HG03457 (cell line): ENCODE measurements at regions not wholly inside any gene's neighbourhood (a gene's known extent, or its start where the extent isn't known, plus 50 kb on each side); places are given as distances from the start of the nearest gene placed in this dataset.
"Not testable (repeated sequence)": the region's sequence is repeated elsewhere in the genome, so short reads cannot be mapped to it uniquely, and the experiment has no call there.

Experiments used
- ATAC-seq: cut with Tn5 transposase; IDR thresholded peaks from one replicate; pipeline ENCODE4 v1.9.1; 2021; ENCODE audit warnings: moderate number of reproducible peaks; ENCODE audit not compliant: unreplicated experiment

DNA sequence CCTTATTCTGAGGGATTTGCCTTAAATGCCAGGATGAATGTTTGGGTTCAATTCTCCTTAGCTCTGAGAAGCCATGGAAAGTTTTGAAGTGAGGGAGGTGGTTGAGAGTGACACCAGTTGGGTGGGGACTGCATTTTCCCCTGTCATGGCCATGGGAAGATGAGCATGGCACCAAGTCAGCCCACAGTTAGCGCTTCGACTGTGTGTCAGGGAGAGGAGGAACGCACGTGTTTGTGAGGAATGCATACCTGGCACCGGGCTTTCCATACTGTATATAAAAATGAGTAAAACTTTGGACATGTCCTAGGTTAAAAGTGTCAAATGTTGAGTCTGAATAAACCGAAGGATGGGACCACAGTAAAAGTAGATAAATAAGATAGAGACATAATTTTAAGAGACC, 187.5 kb upstream of the KL start:
- no peak for ATAC-seq

DNA sequence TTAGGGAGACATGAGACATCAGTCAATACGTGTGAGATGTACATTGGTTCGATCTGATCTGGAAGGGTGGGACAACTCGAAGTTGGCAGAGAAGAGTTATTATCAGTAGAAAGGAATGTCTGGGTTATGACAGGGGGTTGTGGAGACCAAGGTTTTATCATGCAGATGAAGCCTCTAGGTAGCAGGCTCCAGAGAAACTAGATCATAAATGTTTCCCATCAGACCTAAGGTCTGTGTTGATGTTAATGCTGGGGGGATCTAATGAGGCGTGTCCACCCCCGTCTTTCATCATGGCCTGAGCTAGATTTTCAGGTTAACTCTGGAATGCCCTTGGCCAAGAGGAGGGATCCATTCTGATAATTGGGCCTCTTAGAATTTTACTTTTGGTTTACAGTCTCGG, 187.0 kb upstream of the KL start:
- no peak for ATAC-seq

DNA sequence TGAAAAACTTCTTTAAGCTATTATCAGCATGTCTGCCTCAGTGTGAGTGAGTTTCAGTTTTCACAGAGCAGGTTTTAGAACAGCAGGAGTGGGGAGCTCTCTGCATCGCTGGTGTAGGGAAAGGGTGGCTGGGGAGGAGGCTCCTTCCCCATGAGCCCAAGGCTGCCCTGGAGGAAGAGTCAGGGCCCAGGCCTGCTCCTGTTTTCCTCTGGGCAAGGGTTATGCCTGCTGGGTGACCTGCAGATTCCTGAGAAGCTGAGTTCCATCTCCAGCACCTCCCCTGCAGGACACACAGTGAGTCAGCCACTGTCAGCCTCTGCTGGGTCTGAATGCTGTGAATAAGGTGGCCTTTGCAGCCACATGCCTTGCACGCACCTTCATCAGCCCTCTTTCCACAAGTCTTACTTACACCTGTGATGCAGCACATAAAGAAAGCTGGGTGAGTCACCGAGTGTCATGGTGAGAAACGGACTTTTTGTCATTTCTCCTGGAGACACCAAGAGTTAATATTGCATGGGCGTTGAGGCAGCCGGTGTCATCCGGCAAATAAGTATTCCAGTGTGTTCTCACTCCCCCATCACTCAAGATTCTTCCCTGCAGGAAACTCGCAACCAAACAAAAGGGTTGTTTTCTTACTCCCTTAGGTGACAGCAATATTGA, 186.4 kb upstream of the KL start:
- no peak for ATAC-seq

DNA sequence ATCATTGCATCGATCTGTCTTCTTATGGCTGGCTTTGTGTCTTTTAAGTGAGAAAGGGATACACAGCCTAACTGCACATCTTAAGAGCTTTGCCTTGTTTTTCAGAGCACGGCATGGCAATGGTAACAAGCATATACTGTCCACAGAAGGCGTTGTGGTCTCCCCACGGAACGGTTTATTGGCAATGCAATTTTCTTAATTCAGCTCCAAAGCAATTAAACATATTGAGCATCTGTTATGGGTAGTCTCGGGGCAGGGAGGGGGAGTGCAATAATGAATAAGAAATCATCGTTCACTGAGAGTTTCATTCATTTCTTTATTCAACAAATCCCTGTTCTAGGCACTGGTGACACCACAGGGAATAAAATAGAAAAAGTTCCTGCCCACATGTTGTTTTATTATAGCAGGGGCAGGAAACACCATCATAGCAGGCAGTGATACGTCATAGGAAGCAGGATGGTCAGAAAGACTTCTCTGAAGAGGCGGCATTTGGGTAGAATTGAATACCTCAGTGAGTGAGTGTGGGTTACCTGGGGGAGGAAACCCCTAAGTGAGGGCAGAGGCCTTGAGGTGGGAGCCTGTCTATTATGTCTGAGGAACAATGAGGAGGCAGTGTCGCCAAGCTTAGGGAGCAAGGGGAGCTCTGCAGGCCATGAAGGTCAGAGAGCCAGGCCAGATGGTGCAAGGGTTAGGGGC, 185.7 kb upstream of the KL start:
- ATAC-seq: no peak

DNA sequence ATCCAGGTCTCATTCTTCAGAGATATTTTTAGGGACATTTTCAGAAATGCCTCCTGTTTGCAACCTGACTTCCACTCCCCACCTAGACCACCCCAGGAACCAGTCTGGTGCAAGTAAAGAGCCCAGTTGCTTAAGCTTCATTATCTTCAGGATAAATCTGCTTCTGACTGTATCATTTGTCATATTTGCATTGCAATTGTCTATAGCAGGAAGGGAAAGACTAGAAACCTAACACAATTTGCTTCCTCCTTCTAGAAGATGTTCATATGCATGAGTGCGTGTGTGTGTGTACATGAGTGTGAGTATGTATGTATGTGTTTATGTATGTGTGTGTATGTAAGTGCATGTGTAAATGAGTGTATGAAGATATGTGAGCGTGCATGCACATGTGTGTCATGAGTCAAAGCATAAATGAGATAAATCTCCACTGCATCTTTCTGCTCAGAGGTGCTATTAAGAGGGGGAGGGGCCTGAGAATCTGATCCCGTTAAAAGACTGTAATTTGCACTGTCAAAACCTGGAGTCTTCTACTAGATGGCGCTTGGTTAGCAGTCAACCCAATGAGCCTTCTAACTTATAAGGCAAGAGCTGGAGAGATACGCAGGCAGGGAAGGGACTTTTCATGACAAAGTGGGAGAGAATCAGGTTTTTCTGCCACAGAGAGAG, 178.8 kb upstream of the KL start:
- ATAC-seq: no peak

DNA sequence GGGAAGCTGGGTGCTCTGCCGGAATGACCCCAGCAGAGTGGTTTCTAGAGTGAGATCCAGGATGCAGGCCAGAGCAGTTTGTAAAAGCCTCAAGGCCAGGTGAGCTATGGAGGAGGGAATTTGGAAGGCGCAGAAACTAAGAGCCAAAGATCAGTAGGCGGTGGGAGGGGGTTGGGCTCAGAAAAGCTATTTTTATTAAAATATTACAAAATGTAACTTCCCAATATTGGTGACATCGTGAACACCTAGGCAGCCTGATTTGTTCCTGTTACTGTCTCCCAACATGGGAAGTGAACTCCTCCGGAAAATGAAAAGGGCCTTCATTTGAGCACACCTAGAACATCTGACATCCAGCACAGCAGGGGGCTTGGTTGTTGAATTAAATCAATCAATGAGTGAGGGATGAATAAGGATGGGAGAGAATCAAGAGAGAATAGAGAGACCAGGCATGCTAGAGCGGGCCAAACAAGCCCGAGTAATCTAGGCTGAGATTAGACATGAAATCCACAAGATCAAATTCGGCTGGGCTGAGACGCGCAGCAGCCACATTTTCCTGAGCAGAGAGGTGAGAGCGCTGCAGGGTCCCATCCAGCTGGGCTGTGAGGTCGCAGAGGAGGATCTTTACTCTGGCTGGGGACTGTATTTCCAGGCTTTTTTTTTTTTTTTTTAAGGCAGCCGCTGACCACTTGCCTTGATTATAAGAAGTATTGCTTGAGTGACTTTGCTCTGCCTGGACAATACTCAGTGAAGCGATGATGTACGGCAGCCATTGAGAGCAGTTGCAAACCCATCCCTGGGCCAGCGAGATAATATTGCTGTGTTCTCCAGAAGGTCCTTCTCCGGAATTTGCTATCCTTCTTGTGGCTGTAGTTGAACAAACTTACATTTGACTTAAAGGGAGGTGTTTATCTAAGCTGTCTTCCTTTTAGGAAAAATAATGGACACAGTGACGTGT, 178.0 kb upstream of the KL start:
- no peak for ATAC-seq

DNA sequence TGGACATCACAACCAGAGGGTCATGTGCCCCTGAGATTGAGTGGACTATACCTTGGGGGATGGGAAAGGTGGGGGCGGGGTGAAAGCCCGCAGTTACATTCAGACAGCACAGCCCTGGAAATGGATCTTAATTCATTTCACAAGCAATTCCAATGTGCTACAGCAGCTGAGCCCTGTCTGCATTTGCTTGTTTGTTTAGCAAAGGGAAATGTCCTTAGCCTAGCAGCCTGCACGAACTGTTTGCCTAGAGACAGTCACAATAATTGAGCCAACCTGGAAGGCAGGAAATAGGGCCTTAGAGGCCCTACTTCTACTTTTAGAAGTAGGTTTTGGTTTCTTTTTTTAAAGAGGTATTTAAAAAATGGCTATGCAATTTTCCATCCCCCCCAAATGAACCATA, 177.3 kb upstream of the KL start:
- ATAC-seq: no peak

DNA sequence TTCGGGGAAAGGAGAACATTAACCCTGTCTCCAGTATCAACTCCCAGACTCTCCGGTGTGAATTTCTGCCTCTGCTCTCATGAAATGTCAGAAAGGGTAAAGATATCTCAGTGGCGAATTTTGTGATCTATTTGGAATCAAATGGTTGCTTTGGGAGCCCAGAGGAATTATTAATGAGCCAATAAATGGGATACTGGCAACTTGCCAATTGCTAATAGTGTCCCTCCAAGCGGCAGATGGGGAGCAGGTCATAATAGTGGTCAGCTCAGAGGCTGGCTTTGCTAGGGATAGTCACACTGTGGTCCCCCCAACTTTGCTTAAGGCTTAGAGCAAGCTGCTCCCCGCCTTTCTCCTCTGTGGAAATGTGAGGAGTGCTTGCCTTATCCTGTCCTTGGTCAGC, 176.1 kb upstream of the KL start:
- ATAC-seq: no peak

DNA sequence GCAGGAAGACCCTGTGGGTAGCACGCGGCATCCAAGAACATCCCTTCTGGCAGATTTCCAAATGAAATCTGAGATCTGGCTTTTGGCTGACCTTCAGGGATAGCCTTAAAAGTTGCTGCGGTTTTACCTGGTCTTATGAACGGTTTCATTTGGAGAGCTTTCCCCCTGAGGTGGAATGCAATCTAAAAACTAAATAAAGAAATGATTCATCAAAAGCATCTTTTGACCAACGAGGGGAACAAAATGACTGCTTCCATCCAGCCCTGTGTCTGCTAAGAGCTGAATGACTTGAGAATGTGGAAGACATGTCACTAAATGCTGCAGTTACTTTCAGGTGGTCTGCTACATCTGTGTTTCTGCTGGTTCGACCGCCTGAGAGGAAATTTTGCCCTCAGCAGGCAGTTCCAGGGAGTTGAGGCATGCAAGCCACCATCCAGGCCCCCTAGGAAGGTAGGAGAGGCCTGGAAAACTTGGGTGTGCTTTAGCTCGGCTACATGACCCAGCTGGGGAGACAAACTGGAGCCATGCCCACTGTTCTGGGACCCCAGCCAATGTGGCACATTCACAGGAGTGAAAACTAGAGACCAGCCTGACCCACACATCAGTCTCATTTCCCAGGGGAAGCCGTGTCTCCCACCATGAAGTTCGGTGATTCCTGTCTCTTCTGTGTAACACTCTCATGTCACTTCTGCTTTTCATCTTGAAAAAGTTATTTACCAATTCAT, 175.1 kb upstream of the KL start:
- ATAC-seq: no peak

DNA sequence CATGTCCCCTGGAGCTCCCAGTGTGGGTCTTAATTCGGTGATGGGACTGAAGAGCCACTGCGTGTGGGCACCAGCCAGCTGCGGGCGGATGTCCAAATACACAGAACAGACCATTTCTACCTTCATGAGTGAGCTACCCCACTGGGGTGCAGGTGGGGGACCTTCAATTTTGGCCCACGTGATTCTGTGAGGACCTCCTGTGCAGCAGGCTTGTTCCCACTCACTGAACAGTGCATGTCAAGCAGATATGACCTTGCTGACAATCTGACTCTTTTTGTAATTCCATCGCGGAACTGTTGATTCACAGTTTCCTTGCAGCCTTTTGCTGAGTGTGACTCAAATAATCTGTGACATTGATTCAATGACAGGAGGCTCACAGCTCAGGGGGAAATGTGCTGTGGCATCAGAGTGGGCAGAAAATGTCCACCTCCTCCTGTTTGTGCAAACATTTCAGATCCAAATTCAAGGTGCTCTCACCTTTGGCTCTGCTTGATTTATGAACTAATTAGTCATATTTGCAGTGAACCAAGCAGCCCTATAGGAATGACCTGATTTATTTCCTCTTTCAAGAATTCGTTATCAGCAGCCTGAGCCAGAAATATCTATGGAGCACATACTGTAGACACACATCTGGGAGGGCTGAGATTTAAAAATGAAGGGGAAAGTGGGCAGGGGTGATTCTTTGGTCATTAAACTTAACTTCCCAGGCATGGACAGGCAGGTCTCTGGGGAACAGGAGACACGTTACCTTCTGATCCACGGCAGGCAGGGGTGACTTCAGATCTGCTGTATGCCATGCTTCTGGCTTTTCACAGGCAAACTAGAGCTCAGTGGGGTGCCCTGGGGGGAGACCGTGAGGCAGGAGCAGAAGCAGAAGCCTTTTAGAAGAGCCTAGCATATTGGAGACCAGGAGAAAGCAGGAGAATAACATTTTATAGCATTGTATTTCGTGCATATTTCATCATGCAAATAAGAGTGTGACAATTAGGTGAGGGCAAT, 170.0 kb upstream of the KL start:
- ATAC-seq: no peak

DNA sequence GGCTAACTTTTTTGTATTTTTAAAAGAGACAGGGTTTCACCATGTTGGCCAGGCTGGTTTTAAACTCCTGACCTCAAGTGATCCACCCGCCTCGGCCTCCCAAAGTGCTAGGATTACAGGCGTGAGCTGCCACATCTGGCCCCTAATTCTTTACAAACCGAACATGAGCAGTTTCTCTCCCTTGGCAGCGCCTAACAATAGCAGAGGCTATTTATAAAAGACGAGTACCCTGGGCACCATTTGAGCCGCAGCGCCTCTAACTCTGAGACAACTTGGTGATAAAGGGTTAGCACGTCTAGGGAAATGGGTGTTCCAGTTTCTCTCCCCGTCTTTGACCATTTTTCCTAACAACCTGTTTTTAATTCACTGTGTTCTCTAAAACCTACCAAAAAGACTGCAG, 168.2 kb upstream of the KL start:
- ATAC-seq: not testable (repeated sequence)

DNA sequence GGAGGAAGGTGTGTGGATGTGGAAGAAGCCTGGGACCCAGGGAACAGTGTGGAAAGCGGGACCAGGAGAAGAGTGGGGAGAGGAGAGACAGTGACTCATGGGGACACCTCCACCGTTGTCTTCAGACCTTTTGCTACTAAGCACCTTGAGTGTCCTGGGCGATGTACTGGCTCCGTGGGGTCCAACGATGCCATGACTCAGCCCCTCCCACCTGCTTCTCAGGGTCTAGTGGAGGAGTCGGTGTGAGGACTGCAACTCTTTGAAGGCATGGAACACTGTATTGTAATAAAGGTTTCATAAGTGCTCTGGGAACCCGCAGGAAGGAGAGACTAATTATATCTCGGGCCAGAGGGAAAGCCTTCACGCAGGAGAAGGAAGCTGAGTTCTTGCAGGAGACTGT, 166.9 kb upstream of the KL start:
- ATAC-seq: no peak

DNA sequence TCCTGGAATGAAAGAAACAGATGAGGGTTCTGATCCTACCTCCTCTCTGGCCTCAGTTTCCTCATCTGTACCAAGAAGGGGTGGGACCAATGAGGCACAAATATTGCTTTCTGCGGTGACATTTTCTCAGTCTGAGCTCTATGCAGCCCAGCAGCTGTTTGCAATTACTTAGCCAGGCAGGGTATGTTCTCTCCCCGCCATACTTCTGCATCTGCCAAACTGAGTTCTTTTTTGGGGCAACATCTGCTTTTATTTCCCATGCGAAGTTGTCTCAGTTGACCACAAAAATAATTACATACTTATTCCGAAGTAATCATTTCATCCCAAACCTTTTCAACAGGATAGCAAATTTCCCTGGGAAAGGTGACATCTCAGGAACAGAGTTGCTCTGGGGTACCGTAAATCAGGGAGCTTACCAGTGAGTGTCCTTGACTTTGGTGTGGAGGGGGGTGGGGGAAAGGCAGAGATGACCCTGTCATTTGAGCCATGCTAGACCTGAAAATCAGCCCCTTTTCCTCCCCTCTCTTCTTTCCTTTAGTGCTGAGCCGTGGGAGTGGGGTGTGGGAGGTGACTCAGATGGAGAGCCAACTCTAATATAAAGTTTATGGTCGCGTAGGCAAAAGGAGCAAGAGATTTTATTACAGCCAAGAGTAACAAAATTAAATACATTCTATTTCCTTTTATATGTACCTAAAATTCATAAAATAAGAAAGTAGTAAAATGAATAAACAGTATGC, 165.7 kb upstream of the KL start:
- ATAC-seq: no peak

DNA sequence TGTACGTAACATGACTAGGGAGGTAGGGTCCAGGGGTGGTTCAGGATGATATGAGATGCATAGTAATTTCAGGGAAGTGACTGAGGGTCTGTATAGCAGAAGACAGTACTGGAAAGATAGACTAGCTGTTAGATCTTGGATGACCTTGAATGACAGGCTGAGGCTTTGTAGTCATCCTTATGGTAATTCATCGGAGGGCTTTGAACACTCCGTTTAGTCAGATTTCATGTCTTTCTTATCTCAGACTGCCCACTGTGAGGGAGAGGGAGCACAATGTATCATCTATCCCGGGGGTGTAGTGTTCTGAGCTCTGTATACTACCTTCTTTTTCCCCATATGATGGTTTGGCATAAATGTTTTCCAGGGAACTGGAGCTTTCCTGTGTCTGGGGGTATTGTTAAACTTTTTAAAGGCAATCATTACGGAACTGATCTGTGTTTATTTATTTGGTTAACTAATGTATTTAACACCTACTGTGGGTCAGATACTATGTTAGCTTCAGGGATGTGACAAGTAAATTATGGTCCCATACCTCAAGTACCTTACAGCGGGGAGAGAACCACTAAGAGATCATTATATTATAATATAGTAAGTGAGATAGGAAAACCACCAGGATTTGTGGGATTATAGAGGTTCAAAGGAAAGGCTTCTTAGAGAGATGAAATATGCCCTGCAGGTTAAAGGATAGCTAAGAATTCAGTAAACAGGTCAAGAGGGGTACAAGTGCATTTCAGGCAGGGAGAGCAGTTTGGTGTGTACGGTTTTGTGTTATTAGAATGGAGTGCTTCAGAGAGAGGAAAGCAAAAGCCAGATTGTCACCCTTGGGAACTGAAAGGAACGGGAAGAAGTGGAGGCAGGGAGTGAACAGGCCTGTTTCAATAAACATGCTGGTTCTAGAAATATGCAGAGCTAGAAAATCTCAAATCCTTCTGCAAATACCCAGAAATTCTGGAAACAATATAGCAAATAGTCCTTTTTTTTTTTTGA, 164.8 kb upstream of the KL start:
- no peak for ATAC-seq

DNA sequence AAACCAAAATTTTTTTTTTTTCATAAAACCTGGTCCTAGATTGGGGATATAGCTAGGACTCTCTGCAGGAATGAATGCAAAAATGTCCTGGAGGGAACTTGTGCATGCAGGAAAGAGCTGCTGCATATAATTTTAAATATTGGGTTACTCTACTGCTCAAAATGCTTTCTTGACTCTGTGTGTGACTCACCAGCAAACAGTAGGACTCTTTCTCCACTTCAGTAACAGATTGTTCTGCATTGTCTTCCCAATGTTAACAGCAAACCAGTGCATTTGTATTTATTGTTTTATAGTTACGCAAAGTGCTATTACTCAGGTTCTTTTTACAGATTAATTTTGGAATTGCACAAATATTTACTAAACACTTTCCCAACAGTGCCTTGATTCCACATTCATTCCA, 163.7 kb upstream of the KL start:
- ATAC-seq: no peak

DNA sequence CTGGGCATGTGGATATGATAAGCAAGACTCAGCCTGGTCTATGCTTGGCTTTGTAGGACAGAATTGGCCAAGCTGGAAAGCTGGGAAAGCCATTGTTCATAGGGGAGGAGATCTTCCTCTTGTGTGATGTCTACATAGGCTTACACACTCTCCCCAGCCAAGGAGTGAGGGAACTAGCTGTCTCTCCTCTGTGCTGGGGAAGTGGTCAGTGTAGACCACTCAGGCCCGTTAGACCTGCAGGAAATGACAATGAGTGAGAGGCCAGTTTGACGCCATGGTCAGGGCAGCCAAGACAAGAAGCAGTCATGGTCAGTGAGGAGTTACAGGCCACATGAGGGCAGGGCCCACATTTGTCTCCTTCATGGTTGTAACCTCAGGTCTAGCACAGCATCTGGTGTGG, 159.1 kb upstream of the KL start:
- no peak for ATAC-seq

DNA sequence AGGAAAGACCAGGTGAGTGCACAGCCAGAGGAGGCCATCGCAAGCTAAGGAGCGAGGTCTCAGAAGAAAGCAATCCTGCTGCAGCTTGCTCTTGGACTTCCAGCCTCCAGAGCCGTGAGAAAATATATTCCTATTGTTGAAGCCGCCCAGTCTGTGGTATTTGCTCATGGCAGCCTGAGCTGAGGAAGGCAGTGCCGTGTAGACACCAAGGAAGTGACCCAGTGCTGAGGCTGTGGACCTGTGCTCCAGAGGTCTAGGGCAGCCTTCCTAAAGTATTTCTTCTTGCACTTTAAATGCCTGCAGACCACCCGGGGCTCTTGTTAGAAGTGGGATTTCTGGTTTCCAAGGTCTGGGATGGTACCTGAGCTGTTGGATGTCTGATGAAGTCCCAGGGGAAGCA, 158.5 kb upstream of the KL start:
- no peak for ATAC-seq
